T-helper 2 cell treated with Interferon-gamma antibody and Interleukin-4, amounts not matched to agents 5 μg/mL and 100 μg/mL, for 36 hours (primary cell): ENCODE measurements at regions not wholly inside any gene's neighbourhood (a gene's known extent, or its start where the extent isn't known, plus 50 kb on each side); places are given as distances from the start of the nearest gene placed in this dataset.

ENCODE experiments used
- DNase-seq: peaks from one replicate; pipeline ENCODE4 v3.0.0; 2021; ENCODE audit warnings: low spot score
- H3K27ac Mint-ChIP-seq: one replicate; pipeline ENCODE4 v1.8.0; 2021; ENCODE audit warnings: mild to moderate bottlenecking, mixed read lengths
- H3K27me3 Mint-ChIP-seq: one replicate; pipeline ENCODE4 v1.8.0; 2021; ENCODE audit warnings: low read depth, mixed read lengths
- H3K36me3 Mint-ChIP-seq: one replicate; pipeline ENCODE4 v1.8.0; 2021; ENCODE audit warnings: low read depth, mixed read lengths
- H3K4me1 Mint-ChIP-seq: one replicate; pipeline ENCODE4 v1.8.0; 2021; ENCODE audit warnings: low read depth, mixed read lengths
- H3K4me3 Mint-ChIP-seq: one replicate; pipeline ENCODE4 v1.8.0; 2022; ENCODE audit warnings: mild to moderate bottlenecking, moderate library complexity, mixed read lengths
- H3K9me3 Mint-ChIP-seq: one replicate; pipeline ENCODE4 v1.8.0; 2021; ENCODE audit warnings: mixed read lengths

- H3K27me3 Mint-ChIP-seq, result no peaks in the 10 kb centered on the region
- DNase-seq, result no peak
- H3K27ac Mint-ChIP-seq, result no peak overlapping the region
- no peaks in the 10 kb centered on the region for H3K36me3 Mint-ChIP-seq
- H3K9me3 Mint-ChIP-seq, result peaks cover 13% of the 10 kb centered on the region
- no peaks in the 10 kb centered on the region for H3K4me1 Mint-ChIP-seq
- H3K4me3 Mint-ChIP-seq, result no peak overlapping the region
Observed at GRCh38 chr3:83461411-83461810, 1497.4 kb upstream of the CADM2 start.

- H3K4me1 Mint-ChIP-seq, result no peaks in the 10 kb centered on the region
- DNase-seq, result no peak
- H3K4me3 Mint-ChIP-seq, result no peak overlapping the region
- peaks cover 17% of the 10 kb centered on the region for H3K9me3 Mint-ChIP-seq
- H3K27ac Mint-ChIP-seq, result no peak overlapping the region
- no peaks in the 10 kb centered on the region for H3K27me3 Mint-ChIP-seq
- H3K36me3 Mint-ChIP-seq, result no peaks in the 10 kb centered on the region
Observed at GRCh38 chr3:83477563-83477962, 1481.2 kb upstream of the CADM2 start.

- DNase-seq, result no peak
- Mint-ChIP-seq H3K9me3 (peaks cover 15% of the 10 kb centered on the region), H3K4me3 (no peak overlapping the region), H3K36me3 (no peaks in the 10 kb centered on the region), H3K27ac (no peak overlapping the region), H3K4me1 (no peaks in the 10 kb centered on the region), H3K27me3 (no peaks in the 10 kb centered on the region)
Observed at GRCh38 chr3:83482402-83483070, 1476.3 kb upstream of the CADM2 start.

GRCh38 chr3:83496462-83496861 is 1462.3 kb upstream of the CADM2 start:
- Mint-ChIP-seq H3K4me1 (no peaks in the 10 kb centered on the region), H3K27ac (no peak overlapping the region), H3K27me3 (no peaks in the 10 kb centered on the region), H3K4me3 (no peak overlapping the region), H3K36me3 (no peaks in the 10 kb centered on the region), H3K9me3 (peaks cover 5% of the 10 kb centered on the region)
- no peak for DNase-seq

- H3K9me3 Mint-ChIP-seq, result peaks cover 7% of the 10 kb centered on the region
- H3K4me1 Mint-ChIP-seq, result no peaks in the 10 kb centered on the region
- H3K4me3 Mint-ChIP-seq, result no peak overlapping the region
- H3K36me3 Mint-ChIP-seq, result no peaks in the 10 kb centered on the region
- no peak for DNase-seq
- no peaks in the 10 kb centered on the region for H3K27me3 Mint-ChIP-seq
- no peak overlapping the region for H3K27ac Mint-ChIP-seq
Observed at GRCh38 chr3:83498361-83499016, 1460.3 kb upstream of the CADM2 start.

GRCh38 chr3:83500422-83500821 is 1458.4 kb upstream of the CADM2 start:
- no peaks in the 10 kb centered on the region for H3K4me1 Mint-ChIP-seq
- H3K27me3 Mint-ChIP-seq, result no peaks in the 10 kb centered on the region
- no peaks in the 10 kb centered on the region for H3K36me3 Mint-ChIP-seq
- no peak overlapping the region for H3K27ac Mint-ChIP-seq
- peaks cover 12% of the 10 kb centered on the region for H3K9me3 Mint-ChIP-seq
- no peak for DNase-seq
- no peak overlapping the region for H3K4me3 Mint-ChIP-seq

GRCh38 chr3:83500931-83501330 is 1457.9 kb upstream of the CADM2 start:
- H3K27ac Mint-ChIP-seq, result no peak overlapping the region
- H3K4me3 Mint-ChIP-seq, result no peak overlapping the region
- DNase-seq, result no peak
- H3K27me3 Mint-ChIP-seq, result no peaks in the 10 kb centered on the region
- H3K4me1 Mint-ChIP-seq, result no peaks in the 10 kb centered on the region
- H3K9me3 Mint-ChIP-seq, result peaks cover 16% of the 10 kb centered on the region
- H3K36me3 Mint-ChIP-seq, result no peaks in the 10 kb centered on the region

- no peaks in the 10 kb centered on the region for H3K27me3 Mint-ChIP-seq
- no peaks in the 10 kb centered on the region for H3K36me3 Mint-ChIP-seq
- no peak overlapping the region for H3K4me3 Mint-ChIP-seq
- peaks cover 42% of the 10 kb centered on the region for H3K9me3 Mint-ChIP-seq
- DNase-seq, result no peak
- H3K27ac Mint-ChIP-seq, result no peak overlapping the region
- no peaks in the 10 kb centered on the region for H3K4me1 Mint-ChIP-seq
Observed at GRCh38 chr3:83513051-83513450, 1445.7 kb upstream of the CADM2 start.

- H3K4me3 Mint-ChIP-seq, result no peak overlapping the region
- no peaks in the 10 kb centered on the region for H3K27me3 Mint-ChIP-seq
- no peaks in the 10 kb centered on the region for H3K36me3 Mint-ChIP-seq
- no peak overlapping the region for H3K27ac Mint-ChIP-seq
- peaks cover 45% of the 10 kb centered on the region for H3K9me3 Mint-ChIP-seq
- DNase-seq, result no peak
- no peaks in the 10 kb centered on the region for H3K4me1 Mint-ChIP-seq
Observed at GRCh38 chr3:83513677-83514076, 1445.1 kb upstream of the CADM2 start.

GRCh38 chr3:83514130-83514914 is 1444.5 kb upstream of the CADM2 start:
- H3K4me1 Mint-ChIP-seq, result no peaks in the 10 kb centered on the region
- peaks cover 39% of the 10 kb centered on the region for H3K9me3 Mint-ChIP-seq
- H3K36me3 Mint-ChIP-seq, result no peaks in the 10 kb centered on the region
- H3K27ac Mint-ChIP-seq, result no peak overlapping the region
- H3K27me3 Mint-ChIP-seq, result no peaks in the 10 kb centered on the region
- no peak for DNase-seq
- no peak overlapping the region for H3K4me3 Mint-ChIP-seq

- H3K36me3 Mint-ChIP-seq, result no peaks in the 10 kb centered on the region
- no peak overlapping the region for H3K27ac Mint-ChIP-seq
- no peak for DNase-seq
- H3K27me3 Mint-ChIP-seq, result no peaks in the 10 kb centered on the region
- H3K9me3 Mint-ChIP-seq, result peaks cover 38% of the 10 kb centered on the region
- no peaks in the 10 kb centered on the region for H3K4me1 Mint-ChIP-seq
- no peak overlapping the region for H3K4me3 Mint-ChIP-seq
Observed at GRCh38 chr3:83515123-83515522, 1443.7 kb upstream of the CADM2 start.

GRCh38 chr3:83523470-83524073 is 1435.2 kb upstream of the CADM2 start:
- H3K27ac Mint-ChIP-seq, result no peak overlapping the region
- H3K4me3 Mint-ChIP-seq, result no peak overlapping the region
- H3K36me3 Mint-ChIP-seq, result no peaks in the 10 kb centered on the region
- DNase-seq, result no peak
- H3K9me3 Mint-ChIP-seq, result no peaks in the 10 kb centered on the region
- no peaks in the 10 kb centered on the region for H3K27me3 Mint-ChIP-seq
- H3K4me1 Mint-ChIP-seq, result no peaks in the 10 kb centered on the region

- no peaks in the 10 kb centered on the region for H3K4me1 Mint-ChIP-seq
- no peak overlapping the region for H3K27ac Mint-ChIP-seq
- DNase-seq, result no peak
- no peak overlapping the region for H3K4me3 Mint-ChIP-seq
- H3K9me3 Mint-ChIP-seq, result no peaks in the 10 kb centered on the region
- no peaks in the 10 kb centered on the region for H3K36me3 Mint-ChIP-seq
- H3K27me3 Mint-ChIP-seq, result no peaks in the 10 kb centered on the region
Observed at GRCh38 chr3:83524901-83525300, 1433.9 kb upstream of the CADM2 start.

GRCh38 chr3:83559082-83559481 is 1399.7 kb upstream of the CADM2 start:
- Mint-ChIP-seq H3K36me3 (no peaks in the 10 kb centered on the region), H3K9me3 (peaks cover 44% of the 10 kb centered on the region), H3K4me1 (no peaks in the 10 kb centered on the region), H3K27me3 (no peaks in the 10 kb centered on the region), H3K4me3 (no peak overlapping the region), H3K27ac (no peak overlapping the region)
- DNase-seq, result no peak
